BJ (cell line): ENCODE measurements at regions not wholly inside any gene's neighbourhood (a gene's known extent, or its start where the extent isn't known, plus 50 kb on each side); places are given as distances from the start of the nearest gene placed in this dataset.

ENCODE experiments used
- CTCF ChIA-PET: fragments of 350-600 bp; formaldehyde crosslinking; extraction: SDS; loops from one replicate; lab custom pipeline; 2021; ENCODE audit warnings: antibody characterized with exemption, inconsistent platforms; lab: Yijun Ruan, JAX
- POLR2A ChIA-PET: fragments of 300-600 bp; sonication (Branson Sonifier 250); formaldehyde crosslinking; extraction: SDS; loops from one replicate; lab custom pipeline; 2021; ENCODE audit warnings: antibody characterized with exemption; lab: Charles Lee
- DNase-seq: peaks from one replicate; pipeline ENCODE4 v3.0.0-alpha.2; 2011; ENCODE audit warnings: low read depth
- H3K27me3 ChIP-seq: 2 replicates; pipeline ENCODE4 v1.6.0; 2011; ENCODE audit warnings: low read length; ENCODE audit not compliant: control insufficient read depth, insufficient read depth
- H3K36me3 ChIP-seq: 2 replicates; pipeline ENCODE4 v1.5.1; 2011; ENCODE audit warnings: low read length; ENCODE audit not compliant: control insufficient read depth, insufficient read depth
- H3K4me3 ChIP-seq: 2 replicates; pipeline ENCODE4 v1.5.1; 2011; ENCODE audit warnings: low read depth, mild to moderate bottlenecking, control low read depth, low read length
- CTCF ChIP-seq: IDR thresholded peaks from 2 replicates; pipeline ENCODE4 v1.5.1; 2011; ENCODE audit warnings: low read depth, mild to moderate bottlenecking, control low read depth, inconsistent platforms, low read length, moderate library complexity; ENCODE audit not compliant: insufficient read depth

GRCh38 chr12:13564266-13564810, 367.8 kb downstream of the EMP1 start:
- ChIA-PET POLR2A (no interaction called here), CTCF (interaction anchor here (0.9 kb wide), 1 partner anchor 97 kb away, joined by 4 read pairs; no protein-coding TSS in a partner anchor)
- TF ChIP-seq CTCF, result no peak
- H3K4me3 ChIP-seq, result no peak overlapping the region
- H3K36me3 ChIP-seq, result no peaks in the 10 kb centered on the region
- no peak for DNase-seq
- no peaks in the 10 kb centered on the region for H3K27me3 ChIP-seq

- DNase-seq, result no peak
- H3K27me3 ChIP-seq, result no peaks in the 10 kb centered on the region
- CTCF ChIA-PET, result no interaction called here
- POLR2A ChIA-PET, result no interaction called here
- TF ChIP-seq CTCF, result no peak
- H3K36me3 ChIP-seq, result no peaks in the 10 kb centered on the region
- H3K4me3 ChIP-seq, result no peak overlapping the region
Measured at GRCh38 chr12:13563743-13564125, 367.2 kb downstream of the EMP1 start.

GRCh38 chr12:13562915-13563742, 366.6 kb downstream of the EMP1 start:
- CTCF ChIA-PET, result no interaction called here
- POLR2A ChIA-PET, result no interaction called here
- no peak overlapping the region for H3K4me3 ChIP-seq
- no peak for DNase-seq
- H3K27me3 ChIP-seq, result no peaks in the 10 kb centered on the region
- no peak for TF ChIP-seq CTCF
- no peaks in the 10 kb centered on the region for H3K36me3 ChIP-seq

- TF ChIP-seq CTCF, result no peak
- Histone ChIP-seq H3K4me3 (no peak overlapping the region), H3K27me3 (no peaks in the 10 kb centered on the region), H3K36me3 (no peaks in the 10 kb centered on the region)
- POLR2A ChIA-PET, result no interaction called here
- DNase-seq, result no peak
- CTCF ChIA-PET, result no interaction called here
Measured at GRCh38 chr12:13561923-13562322, 365.4 kb downstream of the EMP1 start.

GRCh38 chr12:13559318-13559978, 362.9 kb downstream of the EMP1 start:
- ChIA-PET CTCF (interaction anchor here (1.3 kb wide), 1 partner anchor 25 kb away, joined by 3 read pairs; no protein-coding TSS in a partner anchor), POLR2A (no interaction called here)
- H3K4me3 ChIP-seq, result no peak overlapping the region
- no peak for DNase-seq
- no peaks in the 10 kb centered on the region for H3K27me3 ChIP-seq
- H3K36me3 ChIP-seq, result no peaks in the 10 kb centered on the region
- TF ChIP-seq CTCF, result no peak
